Vagina (tissue), 2 donors: ENCODE measurements at regions not wholly inside any gene's neighbourhood (a gene's known extent, or its start where the extent isn't known, plus 50 kb on each side); places are given as distances from the start of the nearest gene placed in this dataset.

Experiments
- CTCF ChIP-seq, 3 experiments: fragments of 450-650 bp in 2 of 3; fragments of 200-600 bp in 1 of 3; sonication (generic) in 1 of 3; IDR thresholded peaks; one replicate each; pipeline ENCODE4 v1.5.1; 2017 to 2019; ENCODE audit warnings: antibody characterized with exemption in 3 of 3, mild to moderate bottlenecking in 2 of 3, moderate library complexity in 2 of 3
- POLR2A ChIP-seq, 2 donors: fragments of 450-650 bp; IDR thresholded peaks; one replicate each; pipeline ENCODE4 v1.6.1; 2017; ENCODE audit warnings: antibody characterized with exemption in 2 of 2, mild to moderate bottlenecking in 2 of 2, moderate library complexity in 2 of 2
- POLR2AphosphoS5 ChIP-seq, 2 donors: sonication (generic); formaldehyde crosslinking; IDR thresholded peaks; one replicate each; pipeline ENCODE4 v1.9.0; 2017; ENCODE audit warnings: antibody characterized with exemption in 2 of 2, mild to moderate bottlenecking in 2 of 2, low read depth in 1 of 2; ENCODE audit not compliant: insufficient read depth in 1 of 2

DNA sequence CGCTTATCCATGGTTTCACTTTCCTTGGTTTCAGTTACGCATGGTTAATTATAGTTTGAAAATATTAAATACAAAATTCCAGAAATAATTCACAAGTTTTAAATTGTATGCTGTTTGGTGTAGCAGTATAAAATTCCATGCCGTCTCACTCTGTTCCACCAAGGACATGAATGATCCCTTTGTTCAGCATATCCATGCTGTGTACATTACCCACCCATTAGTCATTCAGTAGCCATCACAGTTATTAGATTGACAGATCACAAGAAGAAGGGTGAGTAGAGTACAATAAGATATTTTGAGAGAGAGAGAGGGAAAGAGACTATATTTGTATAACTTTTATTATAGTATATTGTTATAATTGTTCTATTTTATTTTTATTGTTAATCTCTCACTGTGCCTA lies 535.5 kb downstream of the SQOR start:
- TF ChIP-seq CTCF (IDR thresholded peaks at IDR 0.05) = no peak
- TF ChIP-seq POLR2A (IDR thresholded peaks at IDR 0.05) = no peak
- TF ChIP-seq POLR2AphosphoS5 (IDR thresholded peaks at IDR 0.05; ENCODE audit: insufficient read depth in 1 of 2, low read depth in 1 of 2) = no peak
